LoVo (cell line): ENCODE measurements at regions not wholly inside any gene's neighbourhood (a gene's known extent, or its start where the extent isn't known, plus 50 kb on each side); places are given as distances from the start of the nearest gene placed in this dataset.

Experiments
- DNase-seq: peaks from one replicate; pipeline ENCODE4 v3.0.0-alpha.2; 2016; ENCODE audit warnings: low spot score

DNA sequence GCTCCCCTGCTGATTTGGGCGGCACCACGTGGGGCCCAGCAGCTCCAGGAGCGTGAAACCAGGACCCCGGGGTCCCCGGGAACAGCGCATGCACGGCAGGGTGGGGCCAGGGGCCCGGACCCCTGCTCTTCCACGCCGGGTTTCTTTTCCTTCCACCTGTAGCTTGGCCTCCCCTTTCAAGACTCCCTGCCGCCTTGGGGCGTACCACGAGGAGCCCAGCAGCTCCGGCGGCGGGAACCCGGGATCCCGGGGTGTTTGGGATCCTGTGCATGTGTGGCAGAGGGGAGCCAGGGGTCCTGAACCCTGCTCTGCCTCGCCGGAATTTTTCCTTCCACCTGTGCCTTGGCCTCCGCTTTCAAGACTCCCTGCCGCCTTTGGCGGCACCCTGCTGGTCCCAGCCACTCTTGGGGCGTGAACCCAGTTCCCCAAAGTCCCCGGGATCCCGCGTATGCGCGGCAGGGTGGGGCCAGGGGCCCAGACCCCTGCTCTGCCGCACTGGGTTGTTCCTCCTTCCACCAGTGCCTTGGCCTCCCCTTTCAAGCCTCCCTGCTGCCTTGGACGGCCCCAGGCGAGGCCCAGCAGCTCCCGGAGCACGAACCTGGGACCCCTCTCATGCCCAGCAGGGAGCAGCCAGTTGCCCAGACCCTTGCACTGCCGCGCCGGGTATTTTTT, 322.7 kb downstream of the ALG10 start:
- DNase-seq, result no peak

DNA sequence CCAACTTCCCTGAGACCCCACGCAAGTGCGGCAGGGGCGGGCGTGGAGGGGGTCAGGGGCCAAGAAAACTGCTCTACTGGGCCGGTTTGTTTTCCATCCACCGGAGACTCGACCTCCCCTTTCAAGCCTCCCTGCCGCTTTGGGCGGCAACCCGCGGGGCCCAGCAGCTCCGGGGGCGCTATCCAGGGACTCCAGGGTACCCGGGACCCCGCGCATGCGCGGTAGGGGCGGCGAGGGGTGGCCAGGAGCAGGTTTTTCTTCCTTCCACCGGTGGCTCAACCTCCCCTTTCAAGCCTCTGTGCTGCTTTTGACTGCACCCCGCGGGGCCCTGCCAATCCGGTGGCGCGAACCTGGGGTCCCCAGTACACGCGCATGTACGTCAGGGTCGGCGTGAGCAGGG, 323.5 kb downstream of the ALG10 start:
- DNase-seq, result peak; percentile 26

DNA sequence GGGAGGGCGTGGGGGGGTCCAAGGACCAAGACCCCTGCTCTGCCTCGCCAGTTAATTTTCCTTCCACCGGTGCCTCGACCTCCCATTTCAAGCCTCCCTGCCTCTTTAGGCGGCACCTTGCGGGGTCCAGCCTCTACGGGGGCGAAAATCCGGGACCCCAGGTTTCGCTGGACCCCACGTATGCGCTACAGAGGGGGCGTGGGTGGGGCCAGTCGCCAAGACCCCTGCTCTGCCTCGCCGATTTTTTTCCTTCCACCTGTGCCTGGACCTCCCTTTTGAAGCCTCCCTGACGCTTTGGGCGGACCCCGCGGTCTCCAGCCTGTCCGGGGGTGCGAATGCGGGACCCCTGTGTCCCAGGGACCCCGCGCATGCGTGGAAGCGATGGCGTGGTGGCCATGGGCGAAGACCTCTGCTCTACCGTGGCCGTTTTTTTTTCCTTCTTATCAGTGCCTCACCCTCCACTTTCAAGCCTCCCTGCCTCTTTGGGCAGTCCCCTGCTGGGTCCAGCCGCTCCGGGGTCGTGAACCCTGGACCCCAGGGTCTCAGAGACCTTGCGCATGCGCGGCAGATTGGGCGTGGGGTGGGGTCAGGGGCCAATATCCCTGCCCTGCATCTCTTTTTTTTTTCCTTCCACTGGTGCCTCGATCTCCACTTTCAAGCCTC, 324.2 kb downstream of the ALG10 start:
- peak; percentile 33 for DNase-seq

DNA sequence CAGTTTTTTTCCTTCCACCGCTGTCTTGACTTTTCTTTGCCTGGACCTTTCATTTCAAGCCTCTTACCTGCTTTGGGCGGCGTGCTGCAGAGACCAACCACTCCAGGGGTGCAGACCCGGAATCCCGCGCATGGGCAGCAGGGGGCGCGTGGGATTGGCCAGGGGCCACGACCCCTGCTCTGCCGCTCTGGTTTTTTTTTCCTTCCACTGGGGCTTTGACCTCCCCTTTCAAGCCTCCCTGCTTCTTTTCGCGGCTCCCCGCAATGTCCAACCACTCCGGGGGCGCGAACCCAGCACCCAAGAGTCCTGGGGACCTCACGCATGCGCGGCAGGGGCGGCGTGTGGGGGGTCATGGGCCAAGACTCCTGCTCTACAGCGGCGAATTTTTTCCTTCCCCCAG, 325.1 kb downstream of the ALG10 start:
- DNase-seq, result peak; percentile 71

DNA sequence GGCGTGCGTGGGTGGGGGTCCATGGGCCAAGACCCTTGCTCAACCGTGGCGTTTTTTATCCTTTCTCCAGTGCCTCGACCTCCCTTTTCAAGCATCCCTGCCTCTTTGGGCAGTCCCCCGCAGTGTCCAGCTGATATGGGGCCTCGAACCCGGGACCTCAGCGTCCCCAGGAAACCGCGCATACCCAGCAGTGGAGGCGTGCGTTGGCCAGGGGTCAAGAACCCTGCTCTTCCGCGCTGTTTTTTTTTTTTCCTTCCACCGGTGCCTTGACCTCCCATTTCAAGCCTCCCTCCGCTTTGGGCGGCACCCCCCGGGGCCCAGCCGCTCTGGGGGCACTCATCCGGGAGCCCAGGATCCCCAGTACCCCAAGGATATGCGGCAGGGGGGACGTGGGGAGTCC, 325.8 kb downstream of the ALG10 start:
- no peak for DNase-seq

DNA sequence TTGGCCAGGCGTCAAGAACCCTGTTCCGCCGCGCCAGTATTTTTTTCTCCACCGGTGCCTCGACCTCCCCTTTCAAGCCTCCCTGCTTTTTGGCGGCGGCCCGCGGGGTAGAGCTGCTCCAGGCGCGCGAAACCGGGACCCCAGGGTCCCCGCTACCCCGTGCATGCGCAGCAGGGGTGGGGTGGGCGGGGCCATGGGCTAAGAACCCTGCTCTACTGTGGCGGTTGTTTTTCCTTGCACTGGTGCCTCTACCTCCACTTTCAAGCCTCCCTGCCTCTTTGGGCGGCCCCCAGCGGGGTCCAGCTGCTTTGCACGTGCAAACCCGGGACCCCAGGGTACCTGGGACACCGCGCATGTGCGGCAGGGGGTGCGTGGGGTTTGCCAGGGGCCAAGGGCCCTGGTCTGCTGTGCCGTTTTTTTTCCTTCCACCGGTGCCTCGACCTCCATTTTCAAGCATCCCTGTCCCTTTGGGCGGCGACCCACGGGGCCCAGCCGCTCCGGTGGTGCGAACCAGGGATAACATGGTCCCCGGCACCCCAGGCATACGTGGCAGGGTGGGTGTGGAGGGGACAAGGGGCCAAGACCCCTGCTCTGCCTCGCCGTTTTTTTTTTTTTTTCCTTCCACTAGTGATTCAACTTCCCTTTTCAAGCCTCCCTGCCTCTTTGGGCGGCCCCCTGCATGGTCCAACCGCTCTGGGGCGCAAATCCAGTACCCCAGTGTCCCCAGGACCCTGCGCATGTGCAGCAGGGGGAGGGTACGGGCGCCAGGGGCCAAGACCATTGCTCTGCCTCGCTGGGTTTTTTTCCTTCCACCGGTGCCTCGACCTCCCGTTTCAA, 326.8 kb downstream of the ALG10 start:
- DNase-seq, result no peak

DNA sequence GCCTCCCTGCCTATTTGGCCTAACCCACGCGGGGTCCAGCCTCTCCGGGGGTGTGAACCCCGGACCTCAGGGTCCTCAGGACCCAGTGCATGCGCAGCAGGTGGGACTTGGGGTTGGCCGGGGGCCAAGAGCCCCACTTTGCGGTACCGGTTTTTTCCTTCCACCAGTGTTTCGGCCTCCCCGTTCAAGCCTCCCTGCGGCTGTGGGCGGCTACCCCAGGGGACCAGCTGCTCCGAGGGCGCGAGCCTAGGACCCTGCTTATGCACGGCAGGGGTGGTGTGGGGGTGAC, 327.3 kb downstream of the ALG10 start:
- no peak for DNase-seq

DNA sequence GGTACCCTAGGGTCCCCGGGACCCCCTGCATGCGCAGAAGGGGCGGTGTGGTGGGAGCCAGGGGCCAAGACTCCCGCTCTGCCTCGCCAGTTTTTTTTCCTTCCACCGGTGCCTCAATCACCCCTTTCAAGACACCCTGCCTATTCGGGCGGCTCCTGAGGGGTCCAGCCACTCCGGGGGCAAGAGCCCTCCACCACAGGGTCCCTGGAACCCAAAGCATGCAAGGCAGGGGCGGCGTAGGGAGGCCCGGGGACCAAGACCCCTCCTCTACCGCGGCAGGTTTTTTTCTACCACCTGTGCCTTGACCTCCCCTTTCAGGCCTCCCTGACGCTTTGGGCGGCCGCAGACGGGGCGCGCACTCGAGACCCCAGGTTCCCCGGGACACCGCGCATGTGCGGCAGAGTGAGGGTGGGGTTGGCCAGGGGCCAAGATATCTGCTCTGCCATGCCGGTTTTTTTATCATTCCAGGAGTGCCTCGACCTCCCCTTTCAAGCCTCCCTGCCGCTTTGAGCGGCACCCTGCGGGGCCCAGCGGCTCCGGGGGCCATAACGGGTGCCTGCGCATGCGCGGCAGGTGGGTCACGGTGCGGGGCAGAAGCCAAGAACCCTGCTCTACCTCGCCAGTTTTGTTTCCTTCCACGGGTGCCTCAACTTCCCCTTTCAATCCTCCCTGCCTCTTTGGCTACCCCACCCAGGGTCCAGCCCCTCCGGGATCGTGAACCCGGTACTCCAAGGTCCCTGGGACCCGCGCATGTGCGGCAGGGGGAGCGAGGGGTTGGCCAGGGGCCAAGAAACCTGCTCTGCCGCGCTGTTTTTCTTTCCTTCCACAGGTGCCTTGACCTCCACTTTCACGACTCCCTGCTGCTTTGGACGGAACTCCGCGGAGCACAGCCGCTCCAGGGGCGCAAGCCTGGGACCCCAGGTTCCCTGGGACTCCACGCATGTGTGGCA, 328.1 kb downstream of the ALG10 start:
- DNase-seq, result no peak

DNA sequence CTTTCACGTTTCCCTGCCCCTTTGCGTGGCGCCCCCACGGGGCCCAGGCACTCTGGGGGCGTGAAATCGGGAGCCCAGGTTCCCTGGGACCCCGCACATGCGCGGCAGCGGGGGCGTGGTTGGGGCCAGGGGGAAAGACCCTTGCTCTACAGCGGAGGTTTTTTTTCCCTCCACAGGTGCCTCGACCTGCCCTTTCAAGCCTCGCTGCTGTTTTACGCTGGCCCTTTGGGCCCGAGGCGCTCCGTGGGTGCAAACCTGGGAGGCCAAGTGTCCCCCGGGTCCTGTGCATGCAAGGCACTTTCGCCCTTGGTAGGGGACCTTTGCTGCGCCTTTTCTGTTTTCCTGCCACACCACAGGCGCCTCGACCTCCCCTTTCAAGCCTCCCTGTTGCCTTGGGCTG, 329.8 kb downstream of the ALG10 start:
- no peak for DNase-seq

DNA sequence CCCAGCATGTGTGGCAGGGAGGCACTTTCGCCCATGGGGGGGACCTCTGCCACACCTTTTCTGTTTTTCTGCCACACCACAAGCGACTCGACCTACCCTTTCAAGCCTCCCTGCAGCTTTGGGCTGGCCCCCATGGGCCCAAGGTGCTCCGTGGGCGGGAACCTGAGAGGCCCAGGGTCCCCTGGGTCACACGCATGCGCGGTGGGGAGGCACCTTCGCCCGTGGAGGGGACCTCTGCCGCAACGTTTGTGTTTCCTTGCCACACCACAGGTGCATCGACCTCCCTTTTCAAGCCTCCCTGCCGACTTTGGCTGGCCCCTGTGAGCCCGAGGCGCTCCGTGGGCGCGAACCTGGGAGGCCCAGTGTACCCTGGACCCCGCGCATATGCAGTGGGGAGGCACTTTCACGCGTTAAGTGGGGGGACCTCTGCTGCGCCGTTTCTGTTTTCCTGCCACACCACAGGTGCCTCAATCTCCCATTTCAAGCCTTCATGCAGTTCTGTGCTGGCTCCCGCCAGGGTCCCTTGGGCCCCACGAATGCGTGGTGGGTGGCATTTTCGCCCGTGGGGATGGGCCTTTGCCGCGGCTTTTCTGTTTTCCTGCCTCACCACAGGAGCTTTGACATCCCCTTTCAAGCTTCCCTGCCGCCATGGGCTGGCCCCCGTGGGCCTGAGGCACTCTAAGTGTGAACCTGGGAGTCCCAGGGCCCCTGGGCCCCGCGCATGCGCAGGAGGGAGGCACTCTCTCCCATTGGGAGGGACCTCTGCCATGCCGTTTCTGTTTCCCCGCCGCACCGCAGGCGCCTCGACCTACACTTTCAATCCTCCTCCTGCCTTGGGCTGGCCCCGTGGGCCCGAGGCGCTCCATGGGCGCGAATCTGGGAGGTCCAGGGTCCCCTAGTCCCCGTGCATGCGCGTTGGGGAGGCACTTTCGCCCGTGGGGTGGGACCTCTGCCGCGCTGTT, 332.2 kb downstream of the ALG10 start:
- no peak for DNase-seq

DNA sequence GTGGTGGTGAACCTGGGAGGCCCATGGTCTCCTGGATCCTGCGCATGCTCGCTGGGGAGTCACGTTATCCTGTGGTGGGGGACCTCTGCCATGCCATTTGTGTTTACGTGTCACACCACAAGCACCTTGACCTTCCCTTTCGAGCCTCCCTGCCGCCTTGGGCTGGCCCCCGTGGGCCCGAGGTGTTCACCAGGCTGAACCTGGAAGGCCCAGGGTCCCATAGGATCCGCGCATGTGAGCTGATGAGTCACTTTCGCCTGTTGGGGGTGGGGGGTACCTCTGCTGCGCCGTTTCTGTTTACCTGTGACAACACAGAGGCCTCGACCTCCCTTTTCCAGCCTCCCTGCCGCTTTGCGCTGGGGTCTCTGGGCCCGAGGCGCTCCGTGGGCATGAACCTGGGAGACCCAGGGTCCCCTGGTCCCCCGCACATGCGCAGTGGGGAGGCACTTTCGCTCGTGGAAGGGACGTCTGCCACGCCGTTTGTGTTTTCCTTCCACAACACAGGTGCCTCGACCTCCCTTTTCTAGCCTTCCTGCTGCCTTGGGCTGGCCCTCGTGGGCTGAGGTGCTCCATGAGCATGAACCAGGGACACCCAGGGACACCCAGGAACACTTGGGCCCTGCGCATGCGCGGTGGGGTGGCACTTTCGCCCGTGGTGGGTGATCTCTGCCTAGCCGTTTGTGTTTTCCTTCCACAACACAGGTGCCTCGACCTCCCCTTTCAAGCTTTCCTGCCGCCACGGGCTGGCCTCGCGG, 334.1 kb downstream of the ALG10 start:
- DNase-seq, result no peak

DNA sequence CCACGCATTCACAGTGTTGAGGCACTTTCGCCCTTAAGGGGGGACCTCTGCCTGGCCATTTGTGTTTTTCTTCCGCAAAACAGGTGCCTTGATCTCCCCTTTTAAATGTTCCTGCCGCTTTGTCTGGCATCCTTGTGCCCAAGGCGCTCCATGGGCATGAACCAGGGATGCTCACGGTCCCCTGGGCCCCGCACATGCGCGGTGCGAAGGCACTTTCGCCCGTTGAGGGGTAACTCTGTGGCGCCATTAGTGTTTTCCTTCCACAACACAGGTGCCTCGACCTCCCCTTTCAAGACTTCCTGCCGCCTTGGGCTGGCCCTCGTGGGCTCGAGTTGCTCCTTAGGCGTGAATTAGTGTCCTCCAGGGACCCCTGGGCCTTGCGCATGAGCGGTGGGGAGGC, 335.5 kb downstream of the ALG10 start:
- no peak for DNase-seq

DNA sequence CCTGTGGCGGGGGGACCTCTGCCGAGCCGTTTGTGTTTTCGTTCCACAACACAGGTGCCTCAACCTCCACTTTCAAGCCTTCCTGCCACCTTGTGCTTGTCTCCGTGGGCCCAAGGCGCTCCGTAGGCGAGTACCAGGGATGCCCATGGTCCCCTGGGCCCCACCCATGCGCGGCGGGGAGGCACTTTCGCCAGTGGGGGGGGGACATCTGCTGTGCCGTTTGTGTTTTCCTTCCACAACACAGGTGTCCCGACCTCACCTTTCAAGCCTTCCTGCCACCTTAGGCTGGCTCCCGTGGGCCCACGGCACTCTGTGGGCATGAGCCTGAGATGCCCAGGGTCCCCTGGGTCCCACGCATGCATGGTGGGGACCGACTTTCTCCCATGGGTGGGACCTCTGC, 335.9 kb downstream of the ALG10 start:
- no peak for DNase-seq

DNA sequence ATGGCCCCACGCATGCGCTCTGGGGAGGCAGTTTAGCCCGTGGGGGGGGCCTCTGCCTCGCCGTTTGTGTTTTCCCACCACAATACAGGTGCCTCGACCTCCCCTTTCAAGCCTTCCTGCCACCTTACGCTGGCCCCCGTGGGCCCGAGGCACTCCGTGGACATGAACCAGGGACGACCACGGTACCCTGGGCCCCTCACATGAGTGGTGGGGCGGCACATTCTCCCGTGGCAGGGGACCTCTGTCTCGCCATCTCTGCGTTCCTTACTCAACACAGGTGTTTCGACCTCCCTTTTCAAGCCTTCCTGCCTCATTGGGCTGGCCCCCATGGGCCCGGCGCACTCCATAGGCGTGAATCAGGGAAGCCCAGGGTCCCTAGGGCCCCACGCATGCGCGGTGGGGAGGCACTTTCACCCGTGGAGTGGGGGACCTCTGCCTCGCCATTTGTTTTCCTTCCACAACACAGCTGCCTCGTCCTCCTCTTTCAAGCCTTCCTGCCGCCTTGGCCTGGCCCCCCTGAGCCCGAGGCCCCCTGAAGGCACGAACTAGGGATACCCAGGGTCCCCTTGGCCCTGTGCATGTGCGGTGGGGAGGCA, 339.5 kb downstream of the ALG10 start:
- DNase-seq, result no peak

DNA sequence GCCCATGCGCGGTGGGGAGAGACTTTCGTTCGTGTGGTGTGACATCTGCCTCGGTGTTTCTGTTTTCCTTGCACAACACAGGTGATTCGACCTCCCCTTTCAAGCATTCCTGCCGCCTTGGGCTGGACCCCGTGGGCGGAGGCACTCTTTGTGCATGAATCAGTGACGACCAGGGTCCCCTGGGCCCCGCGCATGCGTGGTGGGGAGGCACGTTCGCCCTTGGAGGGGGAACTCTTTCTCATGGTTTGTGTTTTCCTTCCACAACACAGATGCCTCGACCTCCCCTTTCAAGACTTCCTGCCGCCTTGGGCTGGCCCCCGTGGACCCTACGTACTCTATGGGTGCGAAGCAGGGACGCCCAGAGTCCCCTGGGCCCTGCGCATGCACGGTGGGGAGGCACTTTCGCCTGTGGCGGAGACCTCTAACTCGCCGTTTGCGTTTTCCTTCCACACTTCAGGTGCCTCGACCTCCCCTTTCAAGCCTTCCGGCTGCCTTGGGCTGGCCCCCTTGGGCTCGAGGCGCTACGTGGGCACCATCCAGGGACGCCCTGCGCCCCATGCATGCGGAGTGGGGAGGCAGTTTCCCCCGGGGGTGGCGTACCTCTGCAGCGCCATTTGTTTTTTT, 340.9 kb downstream of the ALG10 start:
- no peak for DNase-seq

DNA sequence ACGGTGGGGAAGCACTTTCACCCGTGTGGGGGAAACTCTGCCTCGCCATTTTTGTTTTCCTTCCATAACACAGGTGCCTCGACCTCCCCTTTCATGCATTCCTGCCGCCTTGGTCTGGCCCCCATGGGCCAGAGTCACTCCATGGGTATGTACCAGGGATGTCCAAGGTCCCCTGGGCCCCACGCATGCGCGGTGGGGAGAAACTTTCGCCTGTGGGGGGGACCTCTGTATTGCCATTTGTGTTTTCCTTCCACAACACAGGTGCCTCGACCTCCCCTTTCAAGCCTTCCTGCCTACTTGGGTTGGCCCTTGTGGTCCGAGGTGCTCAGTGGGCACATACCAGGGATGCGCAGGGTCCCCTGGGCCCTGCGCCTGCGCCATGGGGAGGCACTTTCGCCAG, 345.8 kb downstream of the ALG10 start:
- DNase-seq, result no peak

DNA sequence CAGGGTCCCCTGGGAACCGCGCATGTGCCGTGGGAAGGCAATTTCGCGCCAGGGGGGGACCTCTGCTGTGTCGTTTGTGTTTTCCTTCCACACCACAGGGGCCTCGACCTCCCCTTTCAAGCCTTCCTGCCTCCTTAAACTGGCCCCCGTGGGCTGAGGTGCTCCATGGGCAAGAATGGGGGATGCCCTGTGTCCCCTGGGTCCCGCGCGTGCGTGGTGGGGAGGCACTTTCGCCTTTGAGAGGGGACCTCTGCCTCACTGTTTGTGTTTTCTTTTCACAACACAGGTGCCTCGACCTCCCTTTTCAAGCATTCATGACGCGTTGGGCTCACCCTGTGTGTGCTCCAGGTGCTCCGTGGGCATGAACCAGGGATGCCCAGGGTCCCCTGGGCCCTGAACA, 348.8 kb downstream of the ALG10 start:
- no peak for DNase-seq

DNA sequence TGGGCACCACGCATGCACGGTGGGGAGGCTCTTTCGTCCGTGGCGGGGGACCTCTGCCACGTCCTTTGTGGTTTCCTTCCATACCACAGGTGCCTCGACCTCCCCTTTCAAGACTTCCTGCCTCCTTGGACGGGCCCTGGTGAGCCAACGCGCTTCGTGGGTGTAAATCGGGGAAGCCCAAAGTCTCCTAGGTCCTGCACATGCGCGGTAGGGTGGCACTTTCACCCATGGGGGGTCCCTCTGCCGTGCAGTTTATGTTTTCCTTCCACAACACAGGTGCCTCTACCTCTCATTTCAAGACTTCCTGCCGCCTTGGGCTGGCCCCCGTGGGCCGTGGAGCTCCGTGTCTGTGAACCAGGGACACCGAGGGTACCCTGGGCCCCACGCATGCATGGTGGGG, 349.7 kb downstream of the ALG10 start:
- no peak for DNase-seq

DNA sequence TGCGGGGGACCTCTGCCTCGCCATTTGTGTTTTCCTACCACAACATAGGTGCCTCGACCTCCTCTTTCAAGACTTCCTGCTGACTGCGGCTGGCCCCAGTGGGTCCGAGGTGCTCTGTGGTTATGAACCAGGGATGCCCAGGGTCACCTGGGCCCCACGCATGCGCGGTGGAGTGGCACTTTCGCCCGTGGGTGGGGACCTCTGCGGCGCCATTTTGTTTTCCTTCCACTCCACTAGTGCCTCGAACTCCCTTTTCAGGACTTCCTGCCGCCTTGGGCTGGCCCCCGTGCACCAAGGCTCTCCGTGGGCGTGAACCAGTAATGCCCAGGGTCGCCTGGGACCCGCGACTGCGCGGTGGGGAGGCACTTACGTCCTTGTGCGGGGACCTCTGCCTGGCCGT, 351.6 kb downstream of the ALG10 start:
- DNase-seq, result no peak
